HUDEP-2 (cell line): ENCODE measurements at regions not wholly inside any gene's neighbourhood (a gene's known extent, or its start where the extent isn't known, plus 50 kb on each side); places are given as distances from the start of the nearest gene placed in this dataset.
"Not testable (repeated sequence)": the region's sequence is repeated elsewhere in the genome, so short reads cannot be mapped to it uniquely, and the experiment has no call there.

Experiments used
- DNase-seq, 76 experiments: peaks; one replicate each; lab custom pipeline; 2025; ENCODE audit not compliant: unreplicated experiment in 76 of 76; lab: John Stamatoyannopoulos, UW

DNA sequence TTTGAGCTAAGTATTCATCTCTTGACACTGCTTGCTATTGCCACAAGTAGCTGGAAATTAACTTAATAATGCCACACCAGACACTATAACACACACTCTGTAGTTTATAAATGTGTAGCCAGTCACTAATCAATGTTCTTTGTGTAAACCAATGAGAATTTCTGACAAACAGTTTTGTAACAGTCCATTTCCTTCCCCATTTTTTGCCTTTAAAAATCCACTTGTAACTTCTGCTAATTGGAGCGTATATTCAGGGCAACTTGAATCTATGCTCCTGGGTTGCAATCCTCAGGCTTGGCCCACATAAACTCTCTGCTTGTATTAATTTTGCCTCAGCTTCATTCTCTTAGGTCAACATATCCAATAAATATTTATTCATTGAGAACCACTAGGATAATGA lies 125.0 kb upstream of the DHRS4 start:
- no peak for DNase-seq

DNA sequence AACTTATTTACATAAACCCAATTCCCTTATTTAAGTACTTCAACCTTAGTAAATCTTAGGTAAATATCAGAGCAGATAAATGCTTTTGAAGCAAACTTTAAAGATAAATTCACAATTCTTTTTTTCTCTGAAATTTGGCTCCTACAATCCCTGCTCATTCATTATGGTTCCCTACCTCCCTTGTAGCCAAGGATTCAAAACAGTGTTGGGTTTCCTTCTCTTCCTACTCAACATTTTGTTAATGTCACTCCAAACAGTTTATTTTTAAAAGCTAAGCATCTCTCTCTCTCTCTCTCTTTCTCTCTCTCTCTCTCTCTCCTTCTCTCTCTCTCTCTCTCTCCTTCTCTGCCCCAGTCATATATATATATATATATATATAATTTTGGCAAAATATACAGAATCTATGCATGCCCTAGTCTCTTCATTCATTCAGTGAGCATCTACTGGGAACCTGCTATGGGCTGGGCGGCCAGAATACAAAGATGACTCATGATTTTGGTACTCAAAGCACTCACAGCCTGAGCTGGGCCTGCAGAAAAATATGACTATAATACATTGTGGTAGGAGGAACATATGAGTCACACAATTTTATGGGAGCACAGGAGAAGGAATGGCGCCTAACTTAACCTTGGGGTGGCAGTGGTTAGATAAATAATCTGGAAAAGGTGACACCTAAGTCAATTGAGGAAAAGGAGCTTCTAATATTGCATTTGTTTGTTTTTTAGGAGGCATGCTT lies 123.7 kb upstream of the DHRS4 start:
- peak in 1 of 76 experiments; percentile 5 for DNase-seq

DNA sequence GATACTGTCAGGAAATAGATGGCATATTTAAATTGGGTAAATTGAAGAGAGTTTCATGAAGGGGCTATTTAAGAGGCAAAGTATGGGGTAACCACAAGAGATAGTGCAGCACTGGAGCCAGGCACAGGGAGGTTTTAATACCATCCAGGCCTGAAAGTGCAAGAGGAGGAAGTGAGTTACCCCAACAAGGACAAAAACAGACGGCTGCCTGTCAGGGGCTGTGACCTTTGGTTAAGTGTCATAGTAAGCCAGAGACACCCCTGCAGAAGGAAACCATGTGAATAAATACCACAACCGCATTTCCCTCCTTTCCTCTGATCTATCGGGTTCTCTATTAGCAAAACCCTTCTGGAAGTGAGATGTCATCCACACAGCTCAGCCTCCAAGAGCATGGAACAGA lies 122.0 kb upstream of the DHRS4 start:
- DNase-seq, result no peak

GRCh38 chr14:23861666-23862065 lies 91.9 kb upstream of the DHRS4 start:
- DNase-seq, result peak in 61 of 76 experiments; percentile 2 to 71 (median 31)

DNA sequence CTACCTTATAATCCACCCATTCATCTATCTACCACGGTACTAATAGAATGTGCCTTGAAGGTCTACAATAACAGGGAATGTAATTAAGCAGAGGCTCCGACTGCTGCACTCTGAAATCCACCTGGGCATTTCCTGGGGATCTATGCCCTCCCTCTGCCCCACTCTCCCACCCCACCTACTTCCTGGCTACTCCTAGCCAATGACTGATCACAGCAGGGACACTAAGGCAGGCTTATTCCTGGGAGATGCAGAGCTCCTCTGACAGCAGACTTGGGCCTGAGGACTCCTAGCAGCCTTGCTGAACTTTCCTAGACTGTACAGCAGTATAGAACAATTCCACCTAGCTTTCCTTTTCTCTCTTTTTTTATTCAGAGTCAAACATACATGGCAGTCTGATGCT lies 91.1 kb upstream of the DHRS4 start:
- no peak for DNase-seq

- DNase-seq, result no peak
Observed at GRCh38 chr14:23863836-23864235, 89.7 kb upstream of the DHRS4 start.

- DNase-seq, result no peak
Observed at GRCh38 chr14:23864259-23864658, 89.3 kb upstream of the DHRS4 start.

DNA sequence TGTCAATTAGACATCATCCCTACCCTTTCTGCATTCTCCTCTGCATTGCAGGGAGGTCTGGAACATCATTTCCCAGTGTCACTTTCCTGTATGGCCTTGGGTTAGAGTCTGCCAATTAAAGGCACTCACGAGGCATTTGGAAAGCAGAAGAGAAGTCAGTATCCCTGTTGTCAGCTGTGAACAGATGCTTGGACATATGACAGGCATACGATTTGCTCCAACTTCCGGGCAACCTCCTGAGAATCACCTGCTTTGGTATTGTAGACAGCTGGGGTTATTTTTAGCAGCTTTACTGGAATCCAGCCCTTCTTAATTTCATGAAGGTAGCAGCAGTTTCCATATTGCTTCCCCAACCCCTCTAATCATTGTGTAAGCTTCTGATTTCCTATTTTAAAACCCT lies 88.7 kb upstream of the DHRS4 start:
- DNase-seq, result no peak

GRCh38 chr14:23865502-23865901 lies 88.1 kb upstream of the DHRS4 start:
- no peak for DNase-seq

GRCh38 chr14:23866269-23866668 lies 87.3 kb upstream of the DHRS4 start:
- DNase-seq, result no peak

GRCh38 chr14:23869078-23869719 lies 84.4 kb upstream of the DHRS4 start:
- DNase-seq, result no peak

- DNase-seq, result no peak
Observed at GRCh38 chr14:23876160-23876750, 77.3 kb upstream of the DHRS4 start.

GRCh38 chr14:23877111-23877510 lies 76.5 kb upstream of the DHRS4 start:
- no peak for DNase-seq

GRCh38 chr14:23877538-23878180 lies 75.9 kb upstream of the DHRS4 start:
- DNase-seq, result no peak

- no peak for DNase-seq
Observed at GRCh38 chr14:23881282-23881681, 72.3 kb upstream of the DHRS4 start.

DNA sequence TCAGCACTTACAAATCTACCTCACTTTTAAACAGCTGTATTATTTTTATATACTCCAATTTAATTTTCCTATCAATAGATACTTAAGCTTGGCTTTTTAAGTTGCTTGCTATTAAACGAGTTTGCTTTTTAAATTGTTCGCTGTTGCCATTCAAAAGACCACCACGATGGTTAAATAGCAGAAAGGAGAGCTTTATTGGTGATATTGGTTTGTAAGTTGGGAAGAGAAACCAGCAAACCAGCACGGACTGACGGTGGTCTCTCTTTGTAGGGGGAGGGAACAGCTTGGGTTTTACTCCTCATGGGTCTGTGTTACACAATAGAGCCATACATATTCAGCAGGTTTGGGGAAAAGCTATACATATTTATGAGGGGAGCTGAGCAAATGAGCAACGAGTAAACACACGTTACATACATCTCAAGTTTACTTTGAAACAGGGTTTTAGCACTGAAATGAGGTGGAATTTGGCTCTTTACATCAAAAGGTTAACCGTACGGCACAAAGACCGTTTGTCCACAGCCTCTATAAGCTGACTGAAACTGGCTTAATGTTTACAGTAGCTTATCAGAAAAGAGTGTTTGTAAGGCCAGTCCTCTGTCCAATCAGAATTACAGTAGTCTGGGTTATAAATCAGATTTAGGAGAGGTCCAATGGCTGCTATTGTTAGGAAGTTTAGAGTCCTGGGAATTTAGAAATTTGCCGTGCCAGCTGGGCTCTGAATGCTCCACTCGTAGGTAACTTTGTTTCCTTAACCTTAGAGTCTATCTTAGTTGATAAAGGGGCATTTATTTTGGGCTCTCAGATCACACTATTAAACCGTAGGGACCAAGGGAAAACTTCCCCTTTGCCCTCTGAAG lies 69.7 kb upstream of the DHRS4 start:
- DNase-seq, result no peak

DNA sequence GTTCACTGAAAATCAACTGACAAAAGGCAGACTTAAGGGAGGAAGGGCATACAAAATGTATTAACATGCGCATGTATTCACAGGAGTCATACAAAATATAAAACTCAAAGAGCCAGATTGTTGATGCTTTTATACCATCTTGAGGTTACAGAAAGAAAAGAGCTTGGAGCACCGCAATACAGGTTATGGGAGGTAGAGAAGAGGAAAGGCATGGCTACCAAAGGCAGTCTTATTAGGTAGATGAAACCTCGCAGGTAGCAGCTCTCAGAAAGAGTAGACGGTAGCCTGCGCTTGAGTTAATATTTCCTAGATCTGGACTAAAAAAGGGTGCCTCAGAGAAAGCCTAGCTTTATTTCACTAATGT lies 69.0 kb upstream of the DHRS4 start:
- DNase-seq, result no peak

GRCh38 chr14:23887536-23887935 lies 66.0 kb upstream of the DHRS4 start:
- no peak for DNase-seq

- not testable (repeated sequence) for DNase-seq
Observed at GRCh38 chr14:23891717-23892116, 61.9 kb upstream of the DHRS4 start.

GRCh38 chr14:23892289-23892688 lies 61.3 kb upstream of the DHRS4 start:
- not testable (repeated sequence) for DNase-seq
